PC-9 (cell line): ENCODE measurements at regions not wholly inside any gene's neighbourhood (a gene's known extent, or its start where the extent isn't known, plus 50 kb on each side); places are given as distances from the start of the nearest gene placed in this dataset.
"Not testable (repeated sequence)": the region's sequence is repeated elsewhere in the genome, so short reads cannot be mapped to it uniquely, and the experiment has no call there.

Experiments used
- EZH2 ChIP-seq: fragments of 200-600 bp; sonication (generic); IDR thresholded peaks from 2 replicates; pipeline ENCODE4 v1.8.0; 2017; ENCODE audit warnings: antibody characterized with exemption, low read depth
- TF ChIP-seq, protein P1 (sequence below): fragments of 200-600 bp; sonication (generic); conservative IDR thresholded peaks from 2 replicates; pipeline ENCODE4 v1.6.1; 2017; ENCODE audit warnings: mixed run types, antibody characterized with exemption, mild to moderate bottlenecking, moderate library complexity

DNA sequence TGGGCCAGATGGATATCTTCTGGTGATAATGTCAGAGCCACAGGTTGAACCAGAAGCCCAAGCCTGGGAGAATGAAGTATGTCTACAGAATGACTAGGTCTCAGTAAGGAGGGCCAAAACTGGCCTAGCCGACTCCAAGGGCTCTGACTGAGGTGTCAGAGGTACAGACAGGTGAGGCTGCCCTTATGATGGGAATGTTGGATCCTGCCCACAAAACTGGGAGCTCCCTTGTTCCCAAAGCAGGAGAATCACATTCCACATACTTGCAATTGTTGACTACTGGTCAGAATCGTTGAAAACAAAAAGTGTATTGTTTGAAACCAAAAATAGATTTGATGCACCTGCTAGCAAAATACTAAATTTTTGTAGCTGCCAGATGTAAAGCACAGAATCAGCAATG lies 350.2 kb downstream of the BCL2L11 start:
- TF ChIP-seq, protein P1, sequence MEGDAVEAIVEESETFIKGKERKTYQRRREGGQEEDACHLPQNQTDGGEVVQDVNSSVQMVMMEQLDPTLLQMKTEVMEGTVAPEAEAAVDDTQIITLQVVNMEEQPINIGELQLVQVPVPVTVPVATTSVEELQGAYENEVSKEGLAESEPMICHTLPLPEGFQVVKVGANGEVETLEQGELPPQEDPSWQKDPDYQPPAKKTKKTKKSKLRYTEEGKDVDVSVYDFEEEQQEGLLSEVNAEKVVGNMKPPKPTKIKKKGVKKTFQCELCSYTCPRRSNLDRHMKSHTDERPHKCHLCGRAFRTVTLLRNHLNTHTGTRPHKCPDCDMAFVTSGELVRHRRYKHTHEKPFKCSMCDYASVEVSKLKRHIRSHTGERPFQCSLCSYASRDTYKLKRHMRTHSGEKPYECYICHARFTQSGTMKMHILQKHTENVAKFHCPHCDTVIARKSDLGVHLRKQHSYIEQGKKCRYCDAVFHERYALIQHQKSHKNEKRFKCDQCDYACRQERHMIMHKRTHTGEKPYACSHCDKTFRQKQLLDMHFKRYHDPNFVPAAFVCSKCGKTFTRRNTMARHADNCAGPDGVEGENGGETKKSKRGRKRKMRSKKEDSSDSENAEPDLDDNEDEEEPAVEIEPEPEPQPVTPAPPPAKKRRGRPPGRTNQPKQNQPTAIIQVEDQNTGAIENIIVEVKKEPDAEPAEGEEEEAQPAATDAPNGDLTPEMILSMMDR = not testable (repeated sequence)
- TF ChIP-seq EZH2 = not testable (repeated sequence)
